Cardiac muscle cell (in vitro differentiated cells and primary cell): ENCODE measurements at regions not wholly inside any gene's neighbourhood (a gene's known extent, or its start where the extent isn't known, plus 50 kb on each side); places are given as distances from the start of the nearest gene placed in this dataset.
A peak's percentile ranks its signal among the peaks of the same experiment; 100 is the strongest.

Experiments used
- DNase-seq, 2 donors: peaks; one replicate each; pipeline versions ENCODE4 v3.0.0 to v3.0.0-alpha.2; 2010 to 2017; ENCODE audit warnings: low read depth in 1 of 2, low spot score in 1 of 2
- H3K27ac ChIP-seq: fragments of 200-600 bp; sonication (generic); 2 replicates; pipeline ENCODE4 v1.5.1; 2016
- H3K27me3 ChIP-seq: fragments of 200-600 bp; sonication (generic); 2 replicates; pipeline ENCODE4 v1.6.0; 2016; ENCODE audit warnings: control low read depth
- H3K36me3 ChIP-seq: fragments of 200-600 bp; sonication (generic); 2 replicates; pipeline ENCODE4 v1.5.1; 2016; ENCODE audit warnings: control low read depth
- H3K4me1 ChIP-seq: fragments of 200-600 bp; sonication (generic); 2 replicates; pipeline ENCODE4 v1.8.1; 2017; ENCODE audit warnings: low read depth, mild to moderate bottlenecking, mixed run types
- H3K4me3 ChIP-seq: fragments of 200-600 bp; sonication (generic); 2 replicates; pipeline ENCODE4 v1.5.1; 2016; ENCODE audit warnings: mild to moderate bottlenecking
- H3K9me3 ChIP-seq: fragments of 200-600 bp; sonication (generic); 2 replicates; pipeline ENCODE4 v1.5.1; 2017; ENCODE audit warnings: low read depth, mild to moderate bottlenecking, control low read depth
- TF ChIP-seq, protein P1 (sequence below): IDR thresholded peaks from 2 replicates; pipeline ENCODE4 v1.5.1; 2012; ENCODE audit warnings: low read depth, mild to moderate bottlenecking, low read length

- H3K36me3 ChIP-seq: no peaks in the 10 kb centered on the region
- TF ChIP-seq, protein P1, sequence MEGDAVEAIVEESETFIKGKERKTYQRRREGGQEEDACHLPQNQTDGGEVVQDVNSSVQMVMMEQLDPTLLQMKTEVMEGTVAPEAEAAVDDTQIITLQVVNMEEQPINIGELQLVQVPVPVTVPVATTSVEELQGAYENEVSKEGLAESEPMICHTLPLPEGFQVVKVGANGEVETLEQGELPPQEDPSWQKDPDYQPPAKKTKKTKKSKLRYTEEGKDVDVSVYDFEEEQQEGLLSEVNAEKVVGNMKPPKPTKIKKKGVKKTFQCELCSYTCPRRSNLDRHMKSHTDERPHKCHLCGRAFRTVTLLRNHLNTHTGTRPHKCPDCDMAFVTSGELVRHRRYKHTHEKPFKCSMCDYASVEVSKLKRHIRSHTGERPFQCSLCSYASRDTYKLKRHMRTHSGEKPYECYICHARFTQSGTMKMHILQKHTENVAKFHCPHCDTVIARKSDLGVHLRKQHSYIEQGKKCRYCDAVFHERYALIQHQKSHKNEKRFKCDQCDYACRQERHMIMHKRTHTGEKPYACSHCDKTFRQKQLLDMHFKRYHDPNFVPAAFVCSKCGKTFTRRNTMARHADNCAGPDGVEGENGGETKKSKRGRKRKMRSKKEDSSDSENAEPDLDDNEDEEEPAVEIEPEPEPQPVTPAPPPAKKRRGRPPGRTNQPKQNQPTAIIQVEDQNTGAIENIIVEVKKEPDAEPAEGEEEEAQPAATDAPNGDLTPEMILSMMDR: no peak
- H3K27me3 ChIP-seq: no peaks in the 10 kb centered on the region
- no peaks in the 10 kb centered on the region for H3K9me3 ChIP-seq
- no peak for DNase-seq
- no peak overlapping the region for H3K27ac ChIP-seq
- H3K4me3 ChIP-seq: no peak overlapping the region
- peaks cover 14% of the 10 kb centered on the region for H3K4me1 ChIP-seq
These were observed 344.7 kb upstream of the USP24 start for GRCh38 chr1:55559842-55560241.

DNA sequence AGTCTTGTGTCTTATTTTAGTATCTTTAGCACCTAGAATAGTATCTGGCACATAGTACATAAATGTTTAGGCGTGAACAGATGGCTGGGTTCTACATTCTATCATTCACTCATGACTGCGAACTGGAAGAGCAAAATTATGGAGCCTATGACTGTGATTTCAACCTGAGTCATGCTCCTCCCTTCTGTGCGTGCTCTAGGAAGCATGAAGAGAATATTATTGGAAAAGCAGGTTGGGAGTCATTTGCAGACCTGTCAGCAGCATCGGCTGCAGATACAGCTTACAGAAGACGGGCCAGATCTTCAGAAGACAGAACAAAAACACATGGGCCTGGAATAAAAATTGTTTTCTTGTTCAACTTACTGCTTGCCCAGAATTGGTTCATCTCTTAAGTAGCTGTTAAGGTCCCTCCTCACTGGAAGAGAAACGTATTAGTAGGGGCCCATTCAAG is 344.0 kb upstream of the USP24 start:
- Histone ChIP-seq H3K27me3 (no peaks in the 10 kb centered on the region), H3K9me3 (no peaks in the 10 kb centered on the region), H3K4me1 (peaks cover 14% of the 10 kb centered on the region), H3K36me3 (no peaks in the 10 kb centered on the region), H3K27ac (no peak overlapping the region), H3K4me3 (no peak overlapping the region)
- TF ChIP-seq, protein P1: no peak
- no peak for DNase-seq

GRCh38 chr1:55558515-55558914 is 343.4 kb upstream of the USP24 start:
- Histone ChIP-seq H3K4me1 (peaks cover 14% of the 10 kb centered on the region), H3K27ac (no peak overlapping the region), H3K9me3 (no peaks in the 10 kb centered on the region), H3K36me3 (no peaks in the 10 kb centered on the region), H3K4me3 (no peak overlapping the region), H3K27me3 (no peaks in the 10 kb centered on the region)
- TF ChIP-seq, protein P1: no peak
- no peak for DNase-seq

GRCh38 chr1:55555956-55556725 is 341.0 kb upstream of the USP24 start:
- no peaks in the 10 kb centered on the region for H3K9me3 ChIP-seq
- peak overlapping the region; percentile 41 for H3K27ac ChIP-seq
- H3K36me3 ChIP-seq: no peaks in the 10 kb centered on the region
- peaks cover 14% of the 10 kb centered on the region for H3K4me1 ChIP-seq
- peak in 1 of 2 donors; percentile 70 for DNase-seq
- H3K4me3 ChIP-seq: no peak overlapping the region
- H3K27me3 ChIP-seq: no peaks in the 10 kb centered on the region
- TF ChIP-seq, protein P1: no peak

DNA sequence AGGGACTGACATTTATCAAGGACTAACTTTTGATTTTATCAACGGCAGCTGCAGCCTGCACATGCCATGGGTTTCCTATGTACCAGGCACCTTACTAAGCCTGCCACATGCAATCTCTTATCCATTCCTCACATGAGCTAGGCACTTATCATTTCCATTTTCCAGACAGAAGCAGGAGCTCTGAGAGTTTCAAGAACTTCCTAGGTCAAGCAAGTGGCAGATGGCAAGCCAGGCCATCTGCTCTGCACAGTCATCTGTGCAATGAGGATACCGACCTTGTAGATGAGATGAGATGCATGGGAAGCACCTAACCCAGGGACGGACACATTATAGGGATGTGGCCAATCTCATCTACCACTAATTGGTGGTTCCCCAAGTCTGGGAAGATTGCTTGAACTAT is 339.4 kb upstream of the USP24 start:
- Histone ChIP-seq H3K9me3 (no peaks in the 10 kb centered on the region), H3K36me3 (no peaks in the 10 kb centered on the region), H3K27ac (no peak overlapping the region), H3K4me1 (peaks cover 14% of the 10 kb centered on the region), H3K27me3 (no peaks in the 10 kb centered on the region), H3K4me3 (no peak overlapping the region)
- DNase-seq: no peak
- TF ChIP-seq, protein P1: no peak
